ENCODE measurements at regions not wholly inside any gene's neighbourhood (a gene's known extent, or its start where the extent isn't known, plus 50 kb on each side); places are given as distances from the start of the nearest gene placed in this dataset.

GRCh38 chr19:30316560-30317106, 55.6 kb upstream of the ZNF536 start:
- Histone ChIP-seq H3K27me3 (no peaks in the 10 kb centered on the region), H3K4me1 (no peaks in the 10 kb centered on the region), H3K4me3 (no peak overlapping the region), H3K36me3 (no peaks in the 10 kb centered on the region), H3K27ac (no peak overlapping the region), H3K9me3 (no peaks in the 10 kb centered on the region)
- no peak for TF ChIP-seq EP300 (IDR thresholded peaks at IDR 0.05)
- TF ChIP-seq, protein P1, sequence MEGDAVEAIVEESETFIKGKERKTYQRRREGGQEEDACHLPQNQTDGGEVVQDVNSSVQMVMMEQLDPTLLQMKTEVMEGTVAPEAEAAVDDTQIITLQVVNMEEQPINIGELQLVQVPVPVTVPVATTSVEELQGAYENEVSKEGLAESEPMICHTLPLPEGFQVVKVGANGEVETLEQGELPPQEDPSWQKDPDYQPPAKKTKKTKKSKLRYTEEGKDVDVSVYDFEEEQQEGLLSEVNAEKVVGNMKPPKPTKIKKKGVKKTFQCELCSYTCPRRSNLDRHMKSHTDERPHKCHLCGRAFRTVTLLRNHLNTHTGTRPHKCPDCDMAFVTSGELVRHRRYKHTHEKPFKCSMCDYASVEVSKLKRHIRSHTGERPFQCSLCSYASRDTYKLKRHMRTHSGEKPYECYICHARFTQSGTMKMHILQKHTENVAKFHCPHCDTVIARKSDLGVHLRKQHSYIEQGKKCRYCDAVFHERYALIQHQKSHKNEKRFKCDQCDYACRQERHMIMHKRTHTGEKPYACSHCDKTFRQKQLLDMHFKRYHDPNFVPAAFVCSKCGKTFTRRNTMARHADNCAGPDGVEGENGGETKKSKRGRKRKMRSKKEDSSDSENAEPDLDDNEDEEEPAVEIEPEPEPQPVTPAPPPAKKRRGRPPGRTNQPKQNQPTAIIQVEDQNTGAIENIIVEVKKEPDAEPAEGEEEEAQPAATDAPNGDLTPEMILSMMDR (IDR thresholded peaks at IDR 0.05): no peak
- no peak for TF ChIP-seq POLR2A (IDR thresholded peaks at IDR 0.05)
- DNase-seq (ENCODE audit: low spot score in 2 of 2): no peak
- WGBS, 2 donors: 86 to 92% methylated on average over 4 to 6 of the region's 6 CpGs

GRCh38 chr19:30317403-30317802, 54.8 kb upstream of the ZNF536 start:
- H3K4me1 ChIP-seq: no peaks in the 10 kb centered on the region
- no peaks in the 10 kb centered on the region for H3K36me3 ChIP-seq
- peak in 1 of 2 donors; percentile 5 for DNase-seq (ENCODE audit: low spot score in 2 of 2)
- TF ChIP-seq POLR2A (IDR thresholded peaks at IDR 0.05) (no peak), EP300 (IDR thresholded peaks at IDR 0.05) (no peak)
- TF ChIP-seq, protein P1 (IDR thresholded peaks at IDR 0.05): no peak
- 83 to 89% methylated on average over 7 of the region's 7 CpGs for WGBS, 2 donors
- no peaks in the 10 kb centered on the region for H3K27me3 ChIP-seq
- H3K9me3 ChIP-seq: no peaks in the 10 kb centered on the region
- no peak overlapping the region for H3K27ac ChIP-seq
- no peak overlapping the region for H3K4me3 ChIP-seq

GRCh38 chr19:30318261-30318660, 53.9 kb upstream of the ZNF536 start:
- Histone ChIP-seq H3K27me3 (no peaks in the 10 kb centered on the region), H3K9me3 (no peaks in the 10 kb centered on the region), H3K36me3 (no peaks in the 10 kb centered on the region), H3K27ac (no peak overlapping the region), H3K4me3 (no peak overlapping the region), H3K4me1 (no peaks in the 10 kb centered on the region)
- DNase-seq (ENCODE audit: low spot score in 2 of 2): no peak
- TF ChIP-seq EP300 (IDR thresholded peaks at IDR 0.05) (no peak), POLR2A (IDR thresholded peaks at IDR 0.05) (no peak)
- TF ChIP-seq, protein P1 (IDR thresholded peaks at IDR 0.05): no peak
- whole genome bisulfite sequencing, 2 donors: 92 to 94% methylated on average over 5 of the region's 5 CpGs

GRCh38 chr19:30318936-30319335, 53.2 kb upstream of the ZNF536 start:
- 83 to 85% methylated on average over 11 of the region's 11 CpGs for WGBS, 2 donors
- no peaks in the 10 kb centered on the region for H3K36me3 ChIP-seq
- H3K27me3 ChIP-seq: no peaks in the 10 kb centered on the region
- H3K9me3 ChIP-seq: no peaks in the 10 kb centered on the region
- H3K4me3 ChIP-seq: no peak overlapping the region
- DNase-seq (ENCODE audit: low spot score in 2 of 2): no peak
- H3K4me1 ChIP-seq: no peaks in the 10 kb centered on the region
- no peak overlapping the region for H3K27ac ChIP-seq
- TF ChIP-seq, protein P1 (IDR thresholded peaks at IDR 0.05): no peak
- no peak for TF ChIP-seq EP300 (IDR thresholded peaks at IDR 0.05)
- no peak for TF ChIP-seq POLR2A (IDR thresholded peaks at IDR 0.05)

DNA sequence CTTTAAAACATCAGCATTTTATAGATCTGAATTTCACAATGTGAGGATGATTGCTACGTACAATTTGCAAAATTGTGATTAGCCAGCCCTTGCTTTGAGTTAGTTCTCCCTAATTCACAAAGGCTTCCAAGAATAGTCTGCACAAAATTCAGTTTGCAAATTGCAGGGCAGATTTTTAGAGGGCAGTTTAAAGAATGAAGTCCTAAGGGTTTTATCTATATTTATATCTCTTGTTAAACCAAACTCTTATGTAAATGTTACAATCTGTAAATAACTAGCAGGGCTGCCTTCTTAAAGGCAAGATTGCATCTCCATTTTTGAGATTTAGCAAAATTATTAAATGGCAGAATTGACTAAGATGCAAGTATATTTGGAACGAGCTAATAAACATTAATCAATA, 52.8 kb upstream of the ZNF536 start:
- 83% methylated on average over 2 of the region's 2 CpGs for WGBS, 2 donors
- H3K9me3 ChIP-seq: no peaks in the 10 kb centered on the region
- no peak for TF ChIP-seq EP300 (IDR thresholded peaks at IDR 0.05)
- no peak for DNase-seq (ENCODE audit: low spot score in 2 of 2)
- H3K27ac ChIP-seq: no peak overlapping the region
- H3K4me1 ChIP-seq: no peaks in the 10 kb centered on the region
- no peaks in the 10 kb centered on the region for H3K36me3 ChIP-seq
- no peaks in the 10 kb centered on the region for H3K27me3 ChIP-seq
- no peak overlapping the region for H3K4me3 ChIP-seq

- H3K27ac ChIP-seq: no peak overlapping the region
- no peaks in the 10 kb centered on the region for H3K4me1 ChIP-seq
- TF ChIP-seq POLR2A (IDR thresholded peaks at IDR 0.05): no peak
- TF ChIP-seq EP300 (IDR thresholded peaks at IDR 0.05): no peak
- TF ChIP-seq, protein P1 (IDR thresholded peaks at IDR 0.05): no peak
- no peaks in the 10 kb centered on the region for H3K36me3 ChIP-seq
- no peaks in the 10 kb centered on the region for H3K9me3 ChIP-seq
- H3K27me3 ChIP-seq: no peaks in the 10 kb centered on the region
- no peak overlapping the region for H3K4me3 ChIP-seq
- no peak for DNase-seq (ENCODE audit: low spot score in 2 of 2)
These were observed 52.3 kb upstream of the ZNF536 start for GRCh38 chr19:30319876-30320275.

Data from tibial nerve (tissue), 4 donors.